22Rv1 (cell line): ENCODE measurements at regions not wholly inside any gene's neighbourhood (a gene's known extent, or its start where the extent isn't known, plus 50 kb on each side); places are given as distances from the start of the nearest gene placed in this dataset.

Source experiments
- H3K27ac ChIP-seq: fragments of 450-650 bp; 2 replicates; pipeline ENCODE4 v1.5.1; 2017
- ZFX ChIP-seq: fragments of 450-650 bp; IDR thresholded peaks from 2 replicates; pipeline ENCODE4 v1.6.1; 2017; ENCODE audit warnings: antibody characterized with exemption, borderline replicate concordance
- TF ChIP-seq, protein P1 (sequence below): fragments of 450-650 bp; IDR thresholded peaks from 2 replicates; pipeline ENCODE4 v1.5.1; 2017; ENCODE audit warnings: mild to moderate bottlenecking

GRCh38 chr3:10747341-10747740, 68.7 kb upstream of the SLC6A11 start:
- TF ChIP-seq ZFX: no peak
- TF ChIP-seq, protein P1, sequence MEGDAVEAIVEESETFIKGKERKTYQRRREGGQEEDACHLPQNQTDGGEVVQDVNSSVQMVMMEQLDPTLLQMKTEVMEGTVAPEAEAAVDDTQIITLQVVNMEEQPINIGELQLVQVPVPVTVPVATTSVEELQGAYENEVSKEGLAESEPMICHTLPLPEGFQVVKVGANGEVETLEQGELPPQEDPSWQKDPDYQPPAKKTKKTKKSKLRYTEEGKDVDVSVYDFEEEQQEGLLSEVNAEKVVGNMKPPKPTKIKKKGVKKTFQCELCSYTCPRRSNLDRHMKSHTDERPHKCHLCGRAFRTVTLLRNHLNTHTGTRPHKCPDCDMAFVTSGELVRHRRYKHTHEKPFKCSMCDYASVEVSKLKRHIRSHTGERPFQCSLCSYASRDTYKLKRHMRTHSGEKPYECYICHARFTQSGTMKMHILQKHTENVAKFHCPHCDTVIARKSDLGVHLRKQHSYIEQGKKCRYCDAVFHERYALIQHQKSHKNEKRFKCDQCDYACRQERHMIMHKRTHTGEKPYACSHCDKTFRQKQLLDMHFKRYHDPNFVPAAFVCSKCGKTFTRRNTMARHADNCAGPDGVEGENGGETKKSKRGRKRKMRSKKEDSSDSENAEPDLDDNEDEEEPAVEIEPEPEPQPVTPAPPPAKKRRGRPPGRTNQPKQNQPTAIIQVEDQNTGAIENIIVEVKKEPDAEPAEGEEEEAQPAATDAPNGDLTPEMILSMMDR: no peak
- no peak overlapping the region for H3K27ac ChIP-seq

DNA sequence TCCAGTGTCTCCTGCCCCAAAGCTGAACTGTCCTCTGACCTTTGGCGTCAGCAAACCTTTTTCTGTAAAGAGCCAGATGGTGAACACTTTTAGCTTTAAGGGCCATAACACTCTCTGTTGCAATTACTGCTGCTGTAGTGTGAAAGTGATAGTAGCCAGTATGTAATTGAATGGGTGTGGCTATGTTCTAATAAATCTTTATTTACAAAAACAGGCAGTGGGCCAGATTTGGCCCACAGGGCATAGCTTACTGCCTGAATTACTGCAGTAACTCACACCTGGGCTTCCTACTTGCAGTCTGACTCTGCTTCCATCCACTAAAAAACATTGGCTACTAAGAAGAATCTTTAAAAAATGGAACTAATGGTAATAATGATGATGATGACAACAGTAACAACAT, 68.0 kb upstream of the SLC6A11 start:
- no peak for TF ChIP-seq ZFX
- TF ChIP-seq, protein P1: no peak
- no peak overlapping the region for H3K27ac ChIP-seq

GRCh38 chr3:10753964-10754363, 62.1 kb upstream of the SLC6A11 start:
- TF ChIP-seq, protein P1: no peak
- no peak for TF ChIP-seq ZFX
- no peak overlapping the region for H3K27ac ChIP-seq

DNA sequence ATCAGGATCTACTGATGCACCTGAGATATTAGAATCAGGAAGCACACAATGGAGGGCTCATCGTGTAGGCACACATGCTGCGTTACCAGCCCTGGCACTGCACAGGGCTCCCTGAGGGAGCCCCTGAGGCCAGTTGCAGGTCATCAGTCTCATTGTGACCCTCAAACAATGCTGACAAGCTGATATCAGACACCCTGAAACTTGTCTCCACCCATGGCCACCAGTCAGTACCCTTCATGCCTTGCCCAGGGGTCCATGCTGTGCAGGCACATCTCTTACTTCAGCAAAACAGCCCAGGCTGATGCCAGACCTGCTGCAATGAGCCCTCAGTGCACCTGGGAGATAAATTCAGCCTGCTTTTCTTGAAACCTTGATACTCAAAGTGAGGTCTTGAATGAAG, 59.5 kb upstream of the SLC6A11 start:
- H3K27ac ChIP-seq: no peak overlapping the region
- TF ChIP-seq ZFX: no peak
- TF ChIP-seq, protein P1: no peak

DNA sequence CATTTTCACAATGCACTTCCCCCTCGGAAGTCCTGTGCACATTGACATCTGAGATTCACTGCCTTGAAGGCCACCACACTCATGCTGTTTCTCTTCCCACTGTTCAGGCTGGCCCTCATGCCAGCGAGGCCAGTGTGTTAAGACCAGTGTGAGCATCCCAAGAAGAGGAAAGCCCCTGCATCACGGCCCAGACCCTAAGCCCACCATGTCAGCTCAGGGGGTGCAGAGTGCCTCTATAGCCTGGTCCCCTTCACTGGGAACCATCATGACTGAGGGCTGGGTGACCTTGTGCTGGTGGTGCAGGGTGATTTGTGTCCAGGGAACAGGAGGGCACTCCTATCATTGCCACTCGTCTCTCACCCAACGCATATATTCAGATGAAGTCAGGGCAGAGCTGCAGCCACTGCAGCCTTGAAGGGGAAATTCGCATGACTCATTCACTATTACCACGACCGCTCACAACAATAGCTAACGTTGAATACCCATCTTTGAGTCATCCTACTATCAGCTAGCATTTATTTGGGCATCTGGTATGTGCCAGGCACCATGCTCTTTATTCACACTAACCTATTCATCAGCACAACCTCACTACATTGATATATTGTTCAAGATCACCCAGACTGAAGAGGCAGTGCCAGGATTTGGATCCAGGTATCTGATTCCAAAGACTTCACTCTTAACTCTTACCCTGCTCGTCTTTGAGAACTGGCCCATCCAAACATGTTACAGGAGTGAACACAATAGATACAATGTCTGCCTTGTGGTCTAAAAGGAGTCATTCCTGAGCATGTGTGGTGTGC, 58.8 kb upstream of the SLC6A11 start:
- no peak overlapping the region for H3K27ac ChIP-seq
- TF ChIP-seq ZFX: no peak
- TF ChIP-seq, protein P1: no peak

GRCh38 chr3:10757821-10758130, 58.3 kb upstream of the SLC6A11 start:
- no peak for TF ChIP-seq ZFX
- TF ChIP-seq, protein P1: no peak
- no peak overlapping the region for H3K27ac ChIP-seq

- no peak for TF ChIP-seq ZFX
- TF ChIP-seq, protein P1: peak; percentile 72
- no peak overlapping the region for H3K27ac ChIP-seq
Measured at GRCh38 chr3:10758304-10759037, 57.6 kb upstream of the SLC6A11 start.
